Myocyte (in vitro differentiated cells): ENCODE measurements at regions not wholly inside any gene's neighbourhood (a gene's known extent, or its start where the extent isn't known, plus 50 kb on each side); places are given as distances from the start of the nearest gene placed in this dataset.

Experiments
- DNase-seq: peaks from one replicate; pipeline ENCODE4 v3.0.0-alpha.2; 2012; ENCODE audit warnings: low read depth

DNA sequence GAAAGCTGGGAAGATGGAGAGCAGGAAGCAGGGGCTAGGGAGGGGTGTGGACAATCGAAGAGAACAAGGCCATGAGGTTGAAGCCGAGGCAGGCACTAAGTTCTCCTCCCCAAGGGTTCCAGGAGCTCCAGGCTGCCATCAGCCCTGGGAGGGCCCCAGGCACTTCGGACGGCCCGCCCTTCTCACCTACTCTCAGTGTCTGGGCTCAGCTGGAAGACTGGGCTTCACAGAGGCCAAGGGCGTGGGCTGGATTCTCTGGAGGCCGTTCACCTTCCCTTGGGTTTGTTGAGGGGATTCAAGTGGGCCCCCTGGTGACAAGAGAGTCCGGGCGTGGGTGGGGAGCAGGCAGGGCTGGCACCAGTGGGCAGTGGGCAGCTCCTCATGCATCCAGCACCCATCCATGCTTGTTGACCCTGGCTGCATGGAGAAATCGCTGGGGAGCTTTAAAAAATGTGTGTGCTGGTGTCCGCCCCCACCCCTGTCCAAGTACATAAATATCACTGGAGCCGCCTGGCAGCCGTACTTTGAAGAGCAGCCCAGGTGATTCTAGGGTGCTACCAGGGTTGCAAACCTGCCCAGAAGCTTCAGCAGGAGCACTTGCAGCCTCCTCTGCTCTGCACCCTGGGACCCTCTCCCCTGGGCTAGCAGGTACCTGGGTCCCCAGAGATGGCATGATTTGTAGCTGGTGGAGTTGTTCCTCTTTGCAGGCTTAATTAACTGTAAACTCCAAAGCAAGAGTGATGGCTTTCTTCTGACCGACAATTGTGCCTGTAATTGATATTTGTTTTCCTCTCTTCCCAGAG lies 74.3 kb downstream of the RTL6 start:
- DNase-seq = no peak

DNA sequence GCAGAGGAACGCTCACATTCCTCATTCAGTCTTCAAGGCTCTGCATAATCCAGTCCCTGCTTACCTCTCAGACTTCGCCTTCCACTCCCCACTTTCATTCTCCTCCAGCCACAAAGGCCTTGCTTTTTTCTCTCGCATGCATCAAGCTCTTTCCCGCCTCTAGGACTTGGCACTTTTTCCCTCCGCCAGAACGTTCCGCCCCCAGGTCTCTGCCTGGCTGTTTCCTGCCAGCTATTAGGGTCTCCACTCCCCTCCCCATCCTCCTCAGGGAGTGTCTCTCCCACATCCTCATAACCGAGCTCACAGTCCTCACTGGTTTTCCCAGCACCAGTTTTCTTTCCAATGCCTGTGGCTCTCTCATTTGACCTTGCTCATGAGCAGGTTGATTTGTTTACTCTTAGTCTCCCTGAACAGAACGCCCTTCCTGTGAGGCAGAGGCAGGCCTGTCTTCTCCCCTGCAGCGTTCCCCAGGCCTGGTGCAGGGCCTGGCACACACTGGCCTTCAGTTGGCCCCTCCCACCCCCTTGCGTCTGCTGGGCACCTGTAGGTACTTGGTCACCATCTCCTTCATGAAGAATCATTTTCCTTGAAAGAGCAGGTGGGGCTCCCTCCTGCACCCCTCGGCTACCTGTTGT lies 75.2 kb downstream of the RTL6 start:
- DNase-seq = no peak

DNA sequence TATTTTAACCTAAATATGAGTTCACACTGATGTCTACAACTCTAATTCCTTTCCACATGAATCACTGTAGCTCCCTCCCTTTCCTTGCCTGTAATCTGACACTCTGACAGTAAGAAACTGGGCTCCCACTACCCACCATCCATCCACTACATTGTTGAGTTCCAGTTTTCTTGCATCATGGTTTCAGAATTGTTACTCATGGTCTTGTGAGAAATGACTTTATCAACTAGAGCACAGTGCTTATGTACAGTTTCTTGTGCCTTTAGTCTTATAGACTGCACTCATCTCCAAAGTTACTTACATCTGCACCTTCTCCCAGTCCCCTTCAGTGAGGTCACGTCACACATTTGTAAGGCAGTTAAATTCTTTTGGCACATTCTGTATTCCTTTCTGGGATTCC lies 78.6 kb downstream of the RTL6 start:
- no peak for DNase-seq

DNA sequence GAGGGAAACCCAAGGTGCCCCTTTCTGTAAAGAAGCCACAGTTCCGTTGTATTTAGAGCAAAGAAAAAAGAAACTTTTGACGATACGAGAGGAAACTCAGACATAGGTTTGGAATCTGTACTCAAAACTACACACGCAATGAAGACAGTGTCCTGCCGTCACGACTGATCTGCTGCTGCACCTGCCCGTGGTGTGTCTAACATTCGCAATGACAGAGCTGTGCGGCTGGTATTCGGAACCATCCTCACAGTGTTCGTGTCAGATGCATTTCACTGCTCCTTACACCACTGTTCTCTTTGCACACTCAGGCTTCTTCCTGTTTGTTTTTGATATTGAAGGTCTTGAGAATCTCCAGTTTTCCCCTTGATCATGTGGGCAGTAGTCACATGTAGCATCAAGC lies 84.8 kb downstream of the RTL6 start:
- no peak for DNase-seq

DNA sequence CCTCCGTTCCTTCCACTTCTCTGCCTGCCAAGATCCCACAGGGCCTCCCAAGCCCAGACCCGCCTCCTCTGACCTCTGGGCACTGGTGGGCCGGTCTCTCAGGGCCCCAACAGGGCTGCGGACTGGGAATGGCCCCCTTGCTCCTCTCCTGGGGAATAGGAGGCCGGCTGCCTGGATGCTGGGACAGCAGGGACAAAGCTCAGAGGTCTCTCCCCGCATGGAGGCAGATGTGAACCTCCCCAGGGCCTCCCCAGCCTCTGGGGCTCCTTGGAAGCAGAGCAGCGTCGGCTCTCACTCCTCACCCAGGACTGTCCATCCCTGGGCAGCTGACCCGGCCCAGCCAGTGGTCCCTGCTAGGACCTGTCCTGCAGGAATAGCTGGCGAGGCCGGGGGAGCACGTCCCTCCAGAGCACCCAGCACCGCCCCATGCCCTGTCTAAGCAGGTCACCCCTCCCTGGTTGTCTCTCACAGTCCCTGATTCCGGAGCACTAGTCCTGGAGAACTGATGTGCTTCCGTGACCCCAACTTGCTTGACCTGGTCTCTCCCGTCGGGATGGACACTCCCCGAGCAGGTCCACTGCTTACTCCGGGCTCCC lies 85.8 kb downstream of the RTL6 start:
- DNase-seq = no peak

DNA sequence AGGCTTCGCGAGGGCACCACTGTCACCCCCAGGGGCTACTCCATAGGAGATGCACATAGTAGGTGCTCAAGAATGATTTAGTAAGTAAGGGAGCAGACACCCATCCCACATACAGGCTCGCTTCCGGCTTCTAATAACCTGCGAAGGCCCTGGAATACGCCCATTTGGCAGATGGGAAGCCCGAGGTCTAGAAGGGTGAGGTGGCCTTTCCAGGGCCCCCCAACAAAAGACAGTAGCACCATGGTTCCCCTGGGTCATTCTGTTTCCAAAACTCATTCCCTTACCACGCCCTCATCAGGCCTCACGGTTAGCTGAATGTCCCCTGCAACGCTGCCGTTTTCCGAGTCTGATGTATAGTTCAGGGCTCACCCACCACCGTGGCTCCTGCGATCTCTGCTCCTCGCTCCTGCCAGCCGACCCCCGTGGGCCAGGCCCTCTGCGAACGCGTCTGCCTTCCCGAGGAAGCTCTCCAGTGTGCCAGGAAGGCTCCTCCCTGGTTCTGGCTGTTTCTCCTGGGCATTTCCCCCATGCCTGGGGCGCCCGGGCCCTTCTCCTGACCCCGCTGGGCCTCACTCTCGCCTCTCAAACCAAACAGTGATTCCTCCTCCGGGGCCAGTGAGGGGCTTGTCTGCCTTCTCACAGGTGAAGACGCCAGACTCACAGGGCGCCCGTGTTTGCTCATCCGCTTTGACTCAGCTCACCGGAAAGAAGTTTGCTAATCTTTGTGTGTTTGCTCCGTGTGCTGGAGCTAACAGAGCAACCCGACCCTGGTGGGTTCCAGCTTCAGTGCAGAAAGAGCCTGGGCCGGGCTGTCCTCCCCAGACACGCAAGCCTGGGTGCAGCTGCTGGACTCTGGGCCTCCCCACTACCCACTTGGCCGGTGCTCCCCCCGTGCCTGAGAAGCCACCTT lies 86.6 kb downstream of the RTL6 start:
- no peak for DNase-seq

DNA sequence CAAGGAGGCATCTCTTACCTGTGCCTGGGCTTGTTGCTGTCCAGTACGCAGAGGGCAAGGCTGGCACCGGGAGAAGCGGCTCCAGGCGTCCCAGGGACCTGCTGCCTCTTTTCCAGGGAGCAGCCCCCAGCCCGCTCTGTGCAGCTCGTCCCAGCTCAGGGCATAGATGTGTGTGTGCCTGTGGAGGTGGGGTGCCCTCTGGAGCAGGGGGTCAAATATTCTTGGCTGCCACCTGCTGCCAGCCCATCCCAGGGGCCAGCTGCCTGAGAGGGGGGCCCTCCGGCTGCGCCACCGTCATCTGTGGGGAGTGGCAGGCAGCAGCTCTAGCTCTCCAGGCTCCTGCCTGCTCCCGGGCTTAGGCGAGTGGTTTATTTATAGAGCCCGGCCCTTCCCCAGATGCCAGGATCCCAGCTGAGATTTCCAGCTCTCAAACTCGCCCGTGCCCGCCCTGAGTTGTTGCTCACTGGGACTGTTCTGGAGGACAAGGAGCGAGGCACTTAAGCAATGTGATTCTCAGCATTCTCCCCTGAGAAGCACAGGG lies 87.5 kb downstream of the RTL6 start:
- DNase-seq = peak; percentile 92

DNA sequence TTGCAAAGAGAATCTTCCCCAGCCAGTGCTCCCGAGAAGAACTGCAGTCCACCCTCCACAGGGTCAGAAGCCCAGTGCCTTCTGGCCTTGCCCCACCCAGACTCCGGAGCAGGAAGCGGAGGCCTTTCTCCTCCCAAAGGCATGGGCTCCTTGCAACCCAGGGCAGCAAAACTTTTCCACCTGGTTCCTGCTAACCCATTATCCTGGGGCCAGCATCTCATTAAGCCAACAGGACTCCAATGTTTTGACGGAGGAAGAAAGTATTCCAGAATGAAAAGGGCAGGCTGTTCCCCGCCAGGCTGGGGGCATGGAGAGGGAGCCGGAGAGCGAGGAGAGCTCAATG lies 88.1 kb downstream of the RTL6 start:
- DNase-seq = no peak

DNA sequence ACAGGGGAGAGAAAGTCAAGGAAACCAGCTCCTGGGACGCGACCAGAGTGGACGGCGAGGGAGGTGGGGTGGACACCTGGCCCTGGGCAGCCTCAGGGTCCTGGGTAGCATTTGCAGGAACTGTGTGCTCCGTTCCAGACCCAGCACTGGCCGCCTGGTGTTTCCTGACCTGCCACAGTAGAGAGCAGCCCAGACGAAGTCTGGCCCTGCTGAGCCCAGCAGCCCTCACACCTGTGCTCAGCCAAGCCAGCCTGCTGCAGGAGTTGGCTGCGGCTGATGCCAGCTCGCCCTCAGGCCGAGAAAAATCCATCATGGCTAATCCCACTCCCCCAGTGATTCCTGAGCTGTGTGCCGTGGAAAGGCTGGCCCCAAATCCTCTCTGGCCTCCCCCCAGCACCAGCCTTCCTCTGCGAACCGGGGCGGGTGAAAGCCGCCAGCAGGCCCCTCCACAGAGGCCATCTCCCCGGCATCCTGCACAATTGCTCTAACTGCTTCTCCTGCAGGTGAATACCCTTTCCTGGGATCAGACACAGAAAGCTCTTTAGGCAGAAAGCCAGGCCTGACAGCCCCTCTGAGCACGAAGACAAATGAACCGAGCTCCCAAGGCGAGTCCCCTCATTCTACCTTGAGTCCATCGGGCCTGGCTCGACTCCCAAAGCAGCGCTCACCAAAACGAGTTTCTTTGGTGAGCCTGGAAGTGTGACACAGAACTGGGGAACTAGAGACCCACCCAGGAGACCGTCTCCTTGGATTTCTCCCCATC lies 88.6 kb downstream of the RTL6 start:
- DNase-seq = no peak

DNA sequence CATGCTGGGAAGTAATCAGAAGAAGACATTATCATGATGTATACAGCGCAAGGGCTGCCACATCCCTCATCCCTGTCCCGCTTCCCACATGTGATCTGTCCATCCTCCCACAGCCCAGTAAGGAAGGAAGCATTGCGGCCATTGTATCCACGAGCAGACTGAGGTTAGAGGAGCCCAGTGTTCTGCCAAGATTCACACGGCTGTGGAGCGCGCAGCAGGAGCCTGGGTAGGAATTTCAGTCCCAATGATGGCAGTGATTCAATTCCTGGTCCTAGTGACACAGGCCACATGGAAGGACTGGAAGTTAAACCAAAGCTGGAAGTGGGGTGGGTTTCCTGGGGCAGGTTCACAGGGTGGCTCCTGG lies 89.2 kb downstream of the RTL6 start:
- no peak for DNase-seq

DNA sequence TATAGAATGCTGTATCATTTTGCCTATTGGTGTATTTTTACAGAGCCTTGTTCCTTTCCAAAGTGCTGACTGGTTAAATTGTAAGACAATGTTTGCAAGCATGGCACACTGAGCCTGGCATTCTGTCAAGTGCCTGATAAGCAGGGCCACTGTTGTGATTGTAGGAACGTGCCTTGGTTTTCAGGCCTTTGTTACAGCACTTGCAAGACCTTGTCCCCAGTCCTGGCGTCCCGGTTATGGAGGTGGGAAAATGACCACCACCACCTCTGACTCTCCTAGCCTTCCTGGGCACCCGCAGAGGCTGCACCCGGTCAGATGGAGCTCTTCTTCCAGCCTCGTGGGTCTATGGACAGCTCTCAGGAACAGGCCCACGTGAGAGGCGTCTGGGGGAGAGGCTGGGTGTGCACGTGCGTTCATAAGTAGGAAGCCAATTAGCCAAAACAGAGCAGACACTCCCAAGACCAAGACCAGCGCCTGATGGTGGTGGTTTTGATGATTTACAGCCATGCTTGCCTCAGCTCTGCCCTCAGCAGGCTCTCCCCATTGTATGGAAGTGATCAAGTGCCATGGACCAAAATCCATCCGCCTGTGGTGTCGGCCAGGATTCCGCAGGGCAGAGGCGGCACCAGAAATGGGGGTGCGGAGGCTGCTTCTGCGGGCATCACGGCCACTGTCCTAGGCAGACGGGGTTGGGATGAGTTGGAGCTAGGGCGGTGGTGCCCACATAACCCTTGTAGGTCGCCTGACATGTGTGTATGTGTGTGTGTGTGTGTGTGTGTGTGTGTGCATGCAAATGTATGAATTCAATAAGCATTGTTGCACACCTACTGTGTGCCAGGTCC lies 89.8 kb downstream of the RTL6 start:
- no peak for DNase-seq

DNA sequence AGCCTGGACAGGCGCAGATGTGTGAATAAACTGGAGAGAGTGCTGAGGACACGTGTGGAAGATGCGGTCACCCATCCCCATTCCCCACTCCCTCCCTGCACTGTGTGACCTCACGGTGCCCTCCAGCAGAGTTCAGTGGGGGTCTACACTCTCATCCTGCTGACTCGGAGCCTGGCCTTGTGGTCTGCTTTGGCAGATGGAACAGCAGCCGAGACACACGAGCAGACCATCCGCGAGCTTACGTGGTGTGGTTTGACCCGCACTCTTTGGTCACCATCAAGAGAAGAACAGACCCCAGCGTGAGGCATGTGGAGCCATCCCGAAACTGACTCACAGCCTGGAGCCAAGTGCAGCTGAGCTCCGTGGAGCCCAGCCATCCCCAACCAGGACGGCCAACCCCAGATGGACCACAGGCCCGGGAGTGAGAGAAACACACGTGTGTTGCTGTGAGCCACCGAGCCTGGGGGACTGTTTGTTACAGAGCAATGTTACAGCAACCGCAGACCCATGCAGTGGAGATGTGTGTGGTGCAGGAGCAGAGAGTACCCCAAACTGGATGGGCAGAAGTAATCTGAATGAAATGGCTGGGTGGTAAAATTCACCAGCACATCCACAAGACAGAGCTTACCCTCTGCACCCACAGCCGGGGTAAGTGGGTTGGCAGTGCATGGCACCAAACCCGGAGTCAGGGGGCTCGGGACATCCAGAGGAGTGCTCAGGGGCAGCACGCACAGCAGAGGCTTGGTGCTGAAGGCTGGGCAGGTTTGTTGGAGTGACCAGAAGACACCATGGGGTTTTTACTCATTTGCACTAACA lies 90.7 kb downstream of the RTL6 start:
- peak; percentile 61 for DNase-seq

DNA sequence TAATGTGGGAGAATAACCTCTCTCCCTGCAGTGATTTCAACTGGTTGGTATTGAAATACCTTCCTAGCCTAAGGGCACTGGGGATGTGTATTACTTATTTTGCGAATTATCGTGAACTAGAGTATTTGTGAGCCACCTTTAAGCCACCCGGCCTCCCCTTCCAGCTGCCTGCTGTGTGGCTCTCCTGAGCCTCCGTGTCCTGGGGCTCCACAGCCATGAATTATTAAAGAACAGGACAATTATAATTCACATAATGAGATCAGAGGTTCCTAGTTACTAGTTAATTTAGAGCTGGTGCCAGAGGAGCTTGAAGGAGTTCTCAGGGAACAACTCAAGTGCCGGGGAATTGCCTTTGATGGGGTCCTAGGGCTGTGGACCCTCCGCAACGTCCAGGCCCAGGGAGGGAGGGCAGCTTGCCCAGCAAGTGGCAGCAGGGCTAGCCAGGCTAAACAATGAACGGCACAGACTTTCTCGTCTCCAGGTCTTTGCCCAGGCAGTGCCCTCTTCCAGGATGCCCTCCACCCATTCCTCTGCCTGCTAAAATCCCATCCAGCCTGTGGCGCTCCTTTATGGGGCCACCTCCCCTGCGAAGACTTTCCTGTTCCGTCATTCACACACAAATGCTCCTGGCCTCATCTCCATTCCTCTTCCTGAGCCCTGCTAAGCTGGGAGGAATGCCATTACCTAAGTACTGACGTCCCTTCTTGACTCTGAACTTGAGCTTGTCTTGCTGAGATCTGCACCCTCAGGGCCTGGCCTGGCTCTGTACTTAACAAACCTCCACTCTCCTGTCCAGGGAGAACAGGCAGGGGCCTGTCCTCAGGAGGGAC lies 91.5 kb downstream of the RTL6 start:
- DNase-seq = no peak

DNA sequence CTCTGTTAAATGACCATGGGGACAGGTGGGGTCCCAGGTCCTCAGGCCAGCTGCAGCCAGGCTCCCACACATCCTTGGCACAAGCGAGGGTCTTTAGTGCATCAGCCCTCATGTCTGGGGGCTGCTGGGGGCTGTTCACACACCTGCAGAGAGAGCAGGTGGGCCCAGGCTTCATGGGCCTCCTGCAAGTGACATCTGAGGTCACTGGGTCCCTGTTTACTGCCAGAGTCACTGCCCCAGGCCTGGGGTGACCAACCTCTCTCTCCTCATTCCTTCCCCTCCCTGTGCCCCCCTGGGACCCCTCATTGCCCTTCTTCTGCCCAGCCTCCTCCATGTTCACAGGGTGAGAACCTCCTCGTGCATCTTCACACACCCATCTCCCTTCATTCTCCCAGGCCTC lies 92.4 kb downstream of the RTL6 start:
- DNase-seq = no peak

DNA sequence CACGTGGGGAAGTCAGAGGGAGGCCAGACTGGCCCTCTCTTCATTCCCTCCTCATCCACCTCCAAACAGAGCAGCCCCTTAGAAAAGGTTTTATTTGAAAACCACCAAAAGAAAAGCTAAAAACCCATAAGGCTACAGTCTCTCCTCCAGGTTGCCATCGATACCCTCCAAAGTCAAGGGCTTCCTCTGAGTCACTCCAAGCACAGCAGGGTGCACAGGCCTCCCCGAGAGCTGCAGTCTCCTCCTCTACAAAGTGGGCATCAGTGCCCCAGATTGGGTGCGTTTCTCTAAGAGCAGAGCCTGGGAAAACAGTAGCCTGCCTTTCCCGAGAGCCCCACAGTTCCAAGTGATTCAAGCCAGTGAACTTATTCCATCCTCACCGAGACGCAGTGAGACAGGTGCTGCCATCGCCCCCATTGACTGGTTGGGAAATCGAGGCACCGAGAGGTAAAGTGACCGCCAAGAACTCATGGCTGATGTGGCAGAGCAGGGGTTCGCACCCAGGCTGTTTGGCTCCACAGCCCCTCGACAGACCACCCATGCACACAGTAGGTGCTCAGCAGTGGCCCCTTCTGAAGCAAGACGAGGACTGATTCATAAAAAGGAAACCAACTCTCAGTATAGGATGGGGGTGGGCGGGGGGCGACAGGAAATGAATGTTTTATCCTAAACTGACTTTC lies 91.7 kb upstream of the SHISAL1 start:
- DNase-seq = no peak

DNA sequence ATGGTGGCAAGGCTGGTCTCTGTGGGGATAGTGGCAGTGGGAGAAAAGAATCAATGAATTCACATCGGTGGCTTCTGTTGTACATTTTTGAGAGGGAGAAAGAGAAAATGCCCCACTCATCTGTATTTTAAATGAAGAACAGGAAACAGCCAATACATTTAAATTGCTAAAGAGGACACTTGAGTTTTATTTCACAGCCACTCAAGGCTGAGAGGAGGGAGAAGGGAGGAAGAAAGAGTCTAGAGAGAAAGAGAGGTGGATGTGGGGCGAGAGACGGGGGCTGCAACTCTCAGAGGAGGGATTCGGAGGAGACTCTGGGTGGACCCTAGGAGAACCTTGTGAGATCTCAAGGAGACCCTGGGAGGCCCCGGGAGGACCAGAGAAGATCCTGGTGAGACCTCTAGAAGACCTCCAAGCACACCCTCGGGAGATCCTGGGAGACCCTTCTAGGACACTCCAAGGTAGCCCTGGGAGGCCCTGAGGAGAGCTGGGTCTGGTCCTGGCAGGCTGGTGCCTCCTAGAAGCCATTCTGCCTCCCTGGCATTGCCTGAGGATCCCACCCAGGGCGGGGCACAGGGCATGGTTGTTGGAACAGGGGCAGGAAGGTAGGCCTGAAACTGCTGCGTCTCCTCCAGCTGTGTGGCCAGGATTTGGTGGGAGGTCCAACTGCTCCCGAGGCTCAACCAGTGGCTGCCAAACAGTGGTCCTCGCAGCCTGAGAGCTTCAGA lies 91.0 kb upstream of the SHISAL1 start:
- DNase-seq = no peak

DNA sequence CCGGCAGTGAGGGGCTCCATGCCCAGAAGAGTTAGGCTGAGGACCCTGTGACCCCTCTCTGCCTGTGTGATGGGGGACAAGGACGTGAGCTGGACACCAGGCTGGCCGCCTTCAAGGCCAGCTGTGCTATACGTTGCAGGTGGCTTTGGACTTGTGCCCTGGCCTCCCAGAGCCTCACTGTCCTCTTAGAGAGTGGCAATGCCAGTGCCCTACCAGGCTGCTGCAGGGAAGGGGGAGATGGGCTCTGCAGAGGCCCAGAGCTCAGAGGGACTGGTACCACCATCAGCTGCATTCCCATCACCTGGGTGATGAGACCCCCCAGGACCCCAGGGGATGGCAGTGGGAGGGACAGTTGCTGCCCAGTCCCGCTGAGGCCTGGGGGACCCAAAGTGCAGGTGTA lies 90.4 kb upstream of the SHISAL1 start:
- no peak for DNase-seq
